ENCODE measurements at regions not wholly inside any gene's neighbourhood (a gene's known extent, or its start where the extent isn't known, plus 50 kb on each side); places are given as distances from the start of the nearest gene placed in this dataset.

- no peak for TF ChIP-seq FOXP2 (optimal IDR thresholded peaks at IDR 0.05; ENCODE audit: borderline replicate concordance, extremely low read depth, extremely low read length, insufficient read depth)
- TF ChIP-seq POLR2AphosphoS5 (IDR thresholded peaks at IDR 0.05; ENCODE audit: low read depth, low read length) = no peak
- TF ChIP-seq SIN3A (IDR thresholded peaks at IDR 0.05; ENCODE audit: borderline replicate concordance, insufficient read depth, low read length) = no peak
- TF ChIP-seq, protein P1, sequence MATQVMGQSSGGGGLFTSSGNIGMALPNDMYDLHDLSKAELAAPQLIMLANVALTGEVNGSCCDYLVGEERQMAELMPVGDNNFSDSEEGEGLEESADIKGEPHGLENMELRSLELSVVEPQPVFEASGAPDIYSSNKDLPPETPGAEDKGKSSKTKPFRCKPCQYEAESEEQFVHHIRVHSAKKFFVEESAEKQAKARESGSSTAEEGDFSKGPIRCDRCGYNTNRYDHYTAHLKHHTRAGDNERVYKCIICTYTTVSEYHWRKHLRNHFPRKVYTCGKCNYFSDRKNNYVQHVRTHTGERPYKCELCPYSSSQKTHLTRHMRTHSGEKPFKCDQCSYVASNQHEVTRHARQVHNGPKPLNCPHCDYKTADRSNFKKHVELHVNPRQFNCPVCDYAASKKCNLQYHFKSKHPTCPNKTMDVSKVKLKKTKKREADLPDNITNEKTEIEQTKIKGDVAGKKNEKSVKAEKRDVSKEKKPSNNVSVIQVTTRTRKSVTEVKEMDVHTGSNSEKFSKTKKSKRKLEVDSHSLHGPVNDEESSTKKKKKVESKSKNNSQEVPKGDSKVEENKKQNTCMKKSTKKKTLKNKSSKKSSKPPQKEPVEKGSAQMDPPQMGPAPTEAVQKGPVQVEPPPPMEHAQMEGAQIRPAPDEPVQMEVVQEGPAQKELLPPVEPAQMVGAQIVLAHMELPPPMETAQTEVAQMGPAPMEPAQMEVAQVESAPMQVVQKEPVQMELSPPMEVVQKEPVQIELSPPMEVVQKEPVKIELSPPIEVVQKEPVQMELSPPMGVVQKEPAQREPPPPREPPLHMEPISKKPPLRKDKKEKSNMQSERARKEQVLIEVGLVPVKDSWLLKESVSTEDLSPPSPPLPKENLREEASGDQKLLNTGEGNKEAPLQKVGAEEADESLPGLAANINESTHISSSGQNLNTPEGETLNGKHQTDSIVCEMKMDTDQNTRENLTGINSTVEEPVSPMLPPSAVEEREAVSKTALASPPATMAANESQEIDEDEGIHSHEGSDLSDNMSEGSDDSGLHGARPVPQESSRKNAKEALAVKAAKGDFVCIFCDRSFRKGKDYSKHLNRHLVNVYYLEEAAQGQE (IDR thresholded peaks at IDR 0.05; ENCODE audit: insufficient read depth in 1 of 2, low read depth in 2 of 2, low read length in 2 of 2) = no peak
- no peak for TF ChIP-seq TAF1 (IDR thresholded peaks at IDR 0.05; ENCODE audit: borderline replicate concordance, insufficient read depth, low read length)
Observed at GRCh38 chr1:195516036-195516435, 1092.2 kb downstream of the KCNT2 start.

GRCh38 chr1:195511501-195511900 lies 1096.7 kb downstream of the KCNT2 start:
- no peak for TF ChIP-seq FOXP2 (optimal IDR thresholded peaks at IDR 0.05; ENCODE audit: borderline replicate concordance, extremely low read depth, extremely low read length, insufficient read depth)
- TF ChIP-seq, protein P1 (IDR thresholded peaks at IDR 0.05; ENCODE audit: insufficient read depth in 1 of 2, low read depth in 2 of 2, low read length in 2 of 2) = no peak
- TF ChIP-seq SIN3A (IDR thresholded peaks at IDR 0.05; ENCODE audit: borderline replicate concordance, insufficient read depth, low read length) = no peak
- no peak for TF ChIP-seq TAF1 (IDR thresholded peaks at IDR 0.05; ENCODE audit: borderline replicate concordance, insufficient read depth, low read length)
- no peak for TF ChIP-seq POLR2AphosphoS5 (IDR thresholded peaks at IDR 0.05; ENCODE audit: low read depth, low read length)

DNA sequence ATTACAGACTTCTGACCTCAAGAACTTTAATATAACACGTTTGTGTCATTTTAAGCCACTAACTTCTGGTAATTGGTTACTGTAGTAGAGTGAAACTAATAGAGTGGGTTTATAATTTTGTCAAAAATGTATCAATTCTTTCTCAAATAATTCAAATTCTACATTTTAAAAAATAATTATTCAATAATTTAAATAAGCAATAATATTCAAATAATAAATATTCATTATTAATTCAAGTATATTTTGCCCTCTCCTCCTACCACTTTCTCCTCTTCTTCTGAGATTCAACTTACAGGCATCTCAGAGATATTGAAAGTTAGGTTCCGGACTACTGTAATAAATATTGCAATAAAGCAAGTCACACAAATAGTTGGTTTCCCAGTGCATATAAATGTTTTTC lies 1107.1 kb downstream of the KCNT2 start:
- TF ChIP-seq SIN3A (IDR thresholded peaks at IDR 0.05; ENCODE audit: borderline replicate concordance, insufficient read depth, low read length) = no peak
- TF ChIP-seq FOXP2 (optimal IDR thresholded peaks at IDR 0.05; ENCODE audit: borderline replicate concordance, extremely low read depth, extremely low read length, insufficient read depth) = no peak
- TF ChIP-seq TAF1 (IDR thresholded peaks at IDR 0.05; ENCODE audit: borderline replicate concordance, insufficient read depth, low read length) = no peak
- TF ChIP-seq, protein P1 (IDR thresholded peaks at IDR 0.05; ENCODE audit: insufficient read depth in 1 of 2, low read depth in 2 of 2, low read length in 2 of 2) = no peak
- TF ChIP-seq POLR2AphosphoS5 (IDR thresholded peaks at IDR 0.05; ENCODE audit: low read depth, low read length) = no peak

- TF ChIP-seq FOXP2 (optimal IDR thresholded peaks at IDR 0.05; ENCODE audit: borderline replicate concordance, extremely low read depth, extremely low read length, insufficient read depth) = no peak
- TF ChIP-seq, protein P1 (IDR thresholded peaks at IDR 0.05; ENCODE audit: insufficient read depth in 1 of 2, low read depth in 2 of 2, low read length in 2 of 2) = no peak
- no peak for TF ChIP-seq SIN3A (IDR thresholded peaks at IDR 0.05; ENCODE audit: borderline replicate concordance, insufficient read depth, low read length)
- TF ChIP-seq POLR2AphosphoS5 (IDR thresholded peaks at IDR 0.05; ENCODE audit: low read depth, low read length) = no peak
- no peak for TF ChIP-seq TAF1 (IDR thresholded peaks at IDR 0.05; ENCODE audit: borderline replicate concordance, insufficient read depth, low read length)
Observed at GRCh38 chr1:195495720-195496635, 1112.3 kb downstream of the KCNT2 start.
